ENCODE measurements at regions not wholly inside any gene's neighbourhood (a gene's known extent, or its start where the extent isn't known, plus 50 kb on each side); places are given as distances from the start of the nearest gene placed in this dataset.

DNA sequence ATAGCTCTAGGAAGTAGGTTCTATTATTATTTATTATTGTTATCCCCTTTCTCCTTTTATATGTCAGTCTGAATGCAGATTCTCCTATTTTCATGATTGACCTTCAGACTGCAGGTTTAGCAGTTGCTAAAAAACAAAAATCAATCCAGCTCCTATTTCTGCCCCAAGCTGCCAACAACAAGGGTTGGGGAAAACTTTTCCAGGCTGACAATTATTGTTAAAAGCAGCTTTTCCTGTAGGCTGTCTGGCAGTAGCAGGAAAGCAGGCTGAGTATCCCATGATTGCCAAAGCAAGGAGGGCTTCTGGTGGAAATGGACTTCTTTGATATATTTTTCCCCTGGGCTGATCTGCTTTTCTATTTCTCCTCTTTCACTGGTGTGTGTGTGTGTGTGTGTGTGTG lies 78.0 kb upstream of the CTLA4 start:
- Histone ChIP-seq H3K4me1 (ENCODE audit: control insufficient read depth, insufficient read depth, low read length) (peaks cover 38% of the 10 kb centered on the region), H3K36me3 (ENCODE audit: control insufficient read depth, insufficient read depth, low read length, severe bottlenecking) (no peaks in the 10 kb centered on the region), H3K4me3 (ENCODE audit: low read length) (no peak overlapping the region), H3K9ac (ENCODE audit: low read length) (peak overlapping the region; percentile 51), H3K9me3 (ENCODE audit: control insufficient read depth, low read length) (no peaks in the 10 kb centered on the region), H3K27me3 (replicated peaks; ENCODE audit: control insufficient read depth, insufficient read depth, low read length) (no peaks in the 10 kb centered on the region)
- DNase-seq (ENCODE audit: low read depth), result no peak

DNA sequence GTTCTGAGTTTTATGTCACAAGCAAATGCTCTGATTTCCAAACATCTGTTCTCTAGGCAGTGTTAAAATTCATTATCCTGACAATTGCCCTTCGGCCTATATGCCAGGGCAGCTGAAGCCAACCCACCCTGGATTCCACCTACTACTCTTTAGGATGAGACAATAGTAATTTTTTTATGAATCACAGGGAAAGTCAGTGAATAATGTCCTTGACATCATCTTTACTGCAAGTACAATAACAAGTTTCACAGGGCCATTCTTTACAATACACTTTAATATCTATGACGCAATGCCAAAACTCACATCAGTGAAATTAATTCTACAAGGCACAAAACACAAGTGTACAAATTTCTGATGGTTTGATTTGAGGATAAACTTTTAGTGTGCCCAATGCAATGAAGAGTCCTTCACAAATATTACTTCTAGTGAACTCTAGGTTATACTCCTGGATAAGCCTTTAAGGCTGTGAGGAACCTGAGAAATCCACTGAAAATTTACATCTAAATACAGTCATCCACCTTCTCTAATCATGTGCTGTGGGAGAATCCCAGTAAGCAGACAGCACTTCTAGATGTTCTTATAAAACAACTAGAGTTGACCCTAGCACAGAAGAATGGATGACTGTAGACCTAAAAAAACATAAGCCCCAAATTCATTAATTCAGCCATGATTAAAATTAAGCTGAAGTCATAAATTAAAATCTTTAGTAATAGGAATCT lies 77.3 kb upstream of the CTLA4 start:
- no peak overlapping the region for H3K9ac ChIP-seq (ENCODE audit: low read length)
- H3K4me3 ChIP-seq (ENCODE audit: low read length), result no peak overlapping the region
- peak; percentile 40 for DNase-seq (ENCODE audit: low read depth)
- no peaks in the 10 kb centered on the region for H3K9me3 ChIP-seq (ENCODE audit: control insufficient read depth, low read length)
- no peaks in the 10 kb centered on the region for H3K27me3 ChIP-seq (replicated peaks; ENCODE audit: control insufficient read depth, insufficient read depth, low read length)
- H3K36me3 ChIP-seq (ENCODE audit: control insufficient read depth, insufficient read depth, low read length, severe bottlenecking), result no peaks in the 10 kb centered on the region
- peaks cover 38% of the 10 kb centered on the region for H3K4me1 ChIP-seq (ENCODE audit: control insufficient read depth, insufficient read depth, low read length)

DNA sequence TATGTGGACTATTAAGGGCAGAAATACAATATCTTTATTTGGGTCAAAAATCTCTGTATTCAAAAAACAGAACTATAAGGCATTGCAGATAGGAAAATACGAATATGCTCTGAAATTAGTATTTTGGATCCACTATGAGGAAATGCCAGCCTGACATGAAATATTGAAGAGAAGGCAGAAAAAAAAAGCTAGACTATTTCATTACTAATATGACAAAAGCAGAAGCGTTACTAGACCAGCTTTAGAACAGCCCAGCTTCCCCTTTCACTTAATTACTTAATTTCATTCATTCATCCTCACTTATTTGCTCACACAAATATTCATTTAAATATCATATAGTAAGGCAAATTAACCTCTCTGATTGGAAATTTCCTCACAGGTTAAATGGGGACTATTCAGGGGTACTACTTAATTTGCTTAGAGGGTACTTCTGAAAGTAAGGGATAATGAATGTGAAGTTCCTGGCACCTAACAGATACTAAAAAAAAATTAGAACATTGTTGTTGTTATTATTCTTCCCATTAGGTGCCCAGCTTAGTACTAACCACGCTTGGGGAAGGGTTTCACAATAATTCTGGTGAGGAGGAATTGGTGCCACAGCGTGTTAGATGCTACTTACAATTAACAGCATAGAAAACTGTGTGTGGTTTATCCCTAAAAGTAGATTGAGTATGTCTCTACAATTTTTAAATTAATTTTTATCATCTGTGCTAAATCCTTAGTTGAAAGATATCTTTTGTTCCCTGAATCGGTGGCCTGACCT lies 71.1 kb upstream of the CTLA4 start:
- H3K9ac ChIP-seq (ENCODE audit: low read length), result no peak overlapping the region
- no peaks in the 10 kb centered on the region for H3K9me3 ChIP-seq (ENCODE audit: control insufficient read depth, low read length)
- no peaks in the 10 kb centered on the region for H3K27me3 ChIP-seq (replicated peaks; ENCODE audit: control insufficient read depth, insufficient read depth, low read length)
- no peak for DNase-seq (ENCODE audit: low read depth)
- H3K4me3 ChIP-seq (ENCODE audit: low read length), result no peak overlapping the region
- H3K36me3 ChIP-seq (ENCODE audit: control insufficient read depth, insufficient read depth, low read length, severe bottlenecking), result no peaks in the 10 kb centered on the region
- peaks cover 10% of the 10 kb centered on the region for H3K4me1 ChIP-seq (ENCODE audit: control insufficient read depth, insufficient read depth, low read length)

DNA sequence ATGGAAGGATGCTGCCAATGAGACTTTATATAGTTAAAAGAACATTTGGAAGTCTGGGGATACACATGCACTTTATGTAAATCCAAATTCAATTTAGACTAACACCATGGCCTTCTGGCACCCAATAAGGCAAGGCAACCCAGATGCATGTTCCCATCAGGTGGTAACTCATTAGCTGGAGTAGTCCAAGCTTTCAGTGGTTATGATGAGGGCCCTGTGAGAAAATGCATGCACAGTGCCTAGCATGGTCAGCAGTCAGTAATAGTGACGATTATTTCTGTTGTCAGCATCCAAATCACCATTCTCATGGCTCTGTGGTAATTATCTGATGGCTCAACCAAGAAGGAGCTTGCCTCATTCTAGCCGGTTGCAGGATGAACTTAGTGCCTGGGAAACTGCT lies 70.3 kb upstream of the CTLA4 start:
- DNase-seq (ENCODE audit: low read depth), result no peak
- Histone ChIP-seq H3K36me3 (ENCODE audit: control insufficient read depth, insufficient read depth, low read length, severe bottlenecking) (no peaks in the 10 kb centered on the region), H3K4me3 (ENCODE audit: low read length) (no peak overlapping the region), H3K9me3 (ENCODE audit: control insufficient read depth, low read length) (no peaks in the 10 kb centered on the region), H3K4me1 (ENCODE audit: control insufficient read depth, insufficient read depth, low read length) (peaks cover 15% of the 10 kb centered on the region), H3K27me3 (replicated peaks; ENCODE audit: control insufficient read depth, insufficient read depth, low read length) (no peaks in the 10 kb centered on the region), H3K9ac (ENCODE audit: low read length) (no peak overlapping the region)

DNA sequence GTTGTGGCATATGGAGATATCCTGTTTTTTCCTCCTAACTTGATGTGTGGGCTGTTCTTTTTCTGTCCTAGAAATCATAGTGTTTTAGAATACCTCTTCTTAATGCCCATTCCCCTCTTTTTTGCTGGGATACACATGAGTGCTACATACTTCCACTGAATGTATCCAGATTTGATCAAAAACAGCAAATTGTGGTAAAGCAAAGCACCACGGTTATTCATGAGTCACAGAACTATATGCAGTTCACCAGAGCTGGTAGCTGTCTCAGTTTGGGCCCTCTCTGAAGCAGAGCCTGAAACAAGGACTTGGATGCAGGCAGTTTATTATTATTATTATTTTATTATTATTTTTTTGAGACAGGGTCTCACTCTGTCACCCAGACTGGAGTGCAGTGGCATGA lies 69.9 kb upstream of the CTLA4 start:
- H3K36me3 ChIP-seq (ENCODE audit: control insufficient read depth, insufficient read depth, low read length, severe bottlenecking), result no peaks in the 10 kb centered on the region
- H3K4me3 ChIP-seq (ENCODE audit: low read length), result no peak overlapping the region
- H3K9ac ChIP-seq (ENCODE audit: low read length), result no peak overlapping the region
- H3K9me3 ChIP-seq (ENCODE audit: control insufficient read depth, low read length), result no peaks in the 10 kb centered on the region
- no peaks in the 10 kb centered on the region for H3K27me3 ChIP-seq (replicated peaks; ENCODE audit: control insufficient read depth, insufficient read depth, low read length)
- H3K4me1 ChIP-seq (ENCODE audit: control insufficient read depth, insufficient read depth, low read length), result peaks cover 19% of the 10 kb centered on the region
- peak; percentile 36 for DNase-seq (ENCODE audit: low read depth)

DNA sequence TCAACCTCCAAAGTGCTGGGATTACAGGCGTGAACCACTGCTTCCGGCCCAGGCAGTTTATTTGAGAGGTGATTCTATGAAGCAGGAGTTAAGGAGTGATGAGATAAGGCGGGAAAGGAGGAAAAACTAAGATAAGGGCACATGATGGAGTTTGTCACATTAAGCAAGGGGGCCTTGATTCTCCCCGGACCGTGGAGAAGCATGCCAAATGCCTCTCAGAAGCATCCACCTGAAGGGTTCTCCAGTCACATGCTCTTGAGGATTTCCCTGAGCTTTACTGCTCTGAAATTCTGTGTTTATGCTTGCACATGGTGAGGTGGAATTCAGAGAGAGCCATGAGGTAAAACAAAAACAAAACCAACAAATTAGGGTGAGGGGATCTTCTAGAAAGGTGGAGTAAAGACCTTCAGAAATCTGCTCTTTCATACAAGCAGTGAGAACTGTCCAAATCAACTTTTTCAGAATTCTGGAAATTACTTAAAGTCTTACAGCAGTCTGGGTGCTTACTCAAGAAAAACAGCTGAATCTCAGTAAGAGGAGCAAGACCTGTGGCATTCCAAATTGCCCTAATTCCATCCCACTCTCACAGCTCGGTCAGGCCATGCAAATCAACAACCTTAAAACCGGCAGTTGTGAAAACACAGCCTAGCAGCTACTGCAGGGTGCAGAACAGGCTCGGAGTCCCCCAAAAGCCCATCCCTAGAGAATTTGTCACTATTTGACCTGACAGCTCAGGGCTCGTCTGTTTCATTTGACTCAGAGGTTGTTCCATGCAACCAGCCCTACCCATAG lies 69.1 kb upstream of the CTLA4 start:
- DNase-seq (ENCODE audit: low read depth), result no peak
- Histone ChIP-seq H3K36me3 (ENCODE audit: control insufficient read depth, insufficient read depth, low read length, severe bottlenecking) (no peaks in the 10 kb centered on the region), H3K4me1 (ENCODE audit: control insufficient read depth, insufficient read depth, low read length) (peaks cover 27% of the 10 kb centered on the region), H3K9me3 (ENCODE audit: control insufficient read depth, low read length) (no peaks in the 10 kb centered on the region), H3K9ac (ENCODE audit: low read length) (no peak overlapping the region), H3K27me3 (replicated peaks; ENCODE audit: control insufficient read depth, insufficient read depth, low read length) (no peaks in the 10 kb centered on the region), H3K4me3 (ENCODE audit: low read length) (no peak overlapping the region)

DNA sequence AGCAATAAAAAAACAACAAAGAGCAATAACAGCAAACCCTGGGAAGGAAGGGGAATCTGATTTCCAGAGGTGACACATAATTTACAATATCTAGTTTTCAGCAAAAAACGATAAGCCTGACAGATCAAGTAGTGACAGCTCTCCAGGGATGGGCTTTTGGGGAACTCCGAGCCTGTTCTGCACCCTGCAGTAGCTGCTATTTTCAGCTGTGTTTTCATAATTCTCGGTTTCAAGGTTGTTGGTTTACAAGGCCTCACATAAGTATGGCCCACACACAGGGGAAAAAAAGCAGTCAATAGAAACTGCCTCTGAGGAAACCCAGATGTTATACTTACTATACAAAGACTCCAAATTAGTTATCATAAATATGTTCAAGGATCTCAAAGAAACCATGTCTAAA lies 67.7 kb upstream of the CTLA4 start:
- H3K9ac ChIP-seq (ENCODE audit: low read length), result no peak overlapping the region
- no peak for DNase-seq (ENCODE audit: low read depth)
- H3K36me3 ChIP-seq (ENCODE audit: control insufficient read depth, insufficient read depth, low read length, severe bottlenecking), result no peaks in the 10 kb centered on the region
- no peaks in the 10 kb centered on the region for H3K27me3 ChIP-seq (replicated peaks; ENCODE audit: control insufficient read depth, insufficient read depth, low read length)
- peaks cover 39% of the 10 kb centered on the region for H3K4me1 ChIP-seq (ENCODE audit: control insufficient read depth, insufficient read depth, low read length)
- no peaks in the 10 kb centered on the region for H3K9me3 ChIP-seq (ENCODE audit: control insufficient read depth, low read length)
- H3K4me3 ChIP-seq (ENCODE audit: low read length), result no peak overlapping the region

DNA sequence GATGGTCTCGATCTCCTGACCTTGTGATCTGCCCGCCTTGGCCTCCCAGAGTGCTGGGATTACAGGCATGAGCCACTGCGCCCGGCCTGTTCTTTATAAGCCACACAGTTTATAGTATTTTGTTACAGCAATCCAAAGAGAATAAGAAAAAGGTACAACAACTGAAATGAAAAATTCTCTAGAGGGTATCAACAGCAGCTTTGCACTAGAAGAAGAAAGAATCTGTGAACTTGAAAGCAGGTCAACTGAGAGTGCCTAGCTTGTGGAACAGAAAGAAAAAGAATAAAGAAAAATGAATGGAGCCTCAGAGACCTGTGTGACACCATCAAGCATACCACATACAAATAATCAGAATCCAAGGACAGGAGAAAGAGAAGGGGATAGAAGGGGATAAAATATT lies 66.8 kb upstream of the CTLA4 start:
- no peak for DNase-seq (ENCODE audit: low read depth)
- Histone ChIP-seq H3K27me3 (replicated peaks; ENCODE audit: control insufficient read depth, insufficient read depth, low read length) (no peaks in the 10 kb centered on the region), H3K9me3 (ENCODE audit: control insufficient read depth, low read length) (peaks cover 7% of the 10 kb centered on the region), H3K4me1 (ENCODE audit: control insufficient read depth, insufficient read depth, low read length) (peaks cover 39% of the 10 kb centered on the region), H3K4me3 (ENCODE audit: low read length) (no peak overlapping the region), H3K9ac (ENCODE audit: low read length) (no peak overlapping the region), H3K36me3 (ENCODE audit: control insufficient read depth, insufficient read depth, low read length, severe bottlenecking) (no peaks in the 10 kb centered on the region)

DNA sequence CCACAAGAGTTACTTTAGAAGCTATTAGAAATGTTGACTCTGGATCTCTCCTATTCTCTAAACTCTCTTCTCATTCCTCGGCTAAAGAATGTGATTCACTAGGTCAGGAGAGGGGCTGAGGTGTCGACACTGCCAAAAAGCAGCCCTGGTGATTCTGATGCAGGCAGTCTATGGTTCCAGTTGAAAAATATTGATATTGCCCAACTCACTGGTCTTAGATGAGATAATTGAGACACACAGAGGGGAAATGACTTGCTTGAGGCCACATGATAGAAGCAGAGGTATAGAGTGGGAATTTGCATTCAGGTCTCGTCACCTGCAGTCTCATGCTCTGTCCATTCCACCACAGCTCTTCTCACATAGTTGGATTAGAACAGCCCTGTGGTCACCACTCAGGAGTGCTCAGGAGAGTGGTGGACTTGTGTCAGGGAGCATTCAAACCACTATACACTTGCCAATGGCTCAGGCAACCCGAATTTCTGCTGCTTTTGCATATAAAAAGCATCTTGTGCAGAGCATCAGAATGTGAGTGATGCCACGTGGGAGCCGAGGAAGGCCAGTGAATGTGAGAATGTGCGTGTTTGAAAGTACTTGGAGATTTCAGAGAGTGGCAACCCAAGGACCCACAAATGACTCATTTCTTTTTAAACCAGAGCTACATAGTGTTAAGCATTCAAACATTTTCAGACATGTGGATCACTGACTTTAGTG lies 65.1 kb upstream of the CTLA4 start:
- H3K4me3 ChIP-seq (ENCODE audit: low read length), result no peak overlapping the region
- H3K9ac ChIP-seq (ENCODE audit: low read length), result no peak overlapping the region
- peaks cover 8% of the 10 kb centered on the region for H3K9me3 ChIP-seq (ENCODE audit: control insufficient read depth, low read length)
- peaks cover 33% of the 10 kb centered on the region for H3K4me1 ChIP-seq (ENCODE audit: control insufficient read depth, insufficient read depth, low read length)
- no peaks in the 10 kb centered on the region for H3K36me3 ChIP-seq (ENCODE audit: control insufficient read depth, insufficient read depth, low read length, severe bottlenecking)
- DNase-seq (ENCODE audit: low read depth), result peak; percentile 70
- no peaks in the 10 kb centered on the region for H3K27me3 ChIP-seq (replicated peaks; ENCODE audit: control insufficient read depth, insufficient read depth, low read length)

DNA sequence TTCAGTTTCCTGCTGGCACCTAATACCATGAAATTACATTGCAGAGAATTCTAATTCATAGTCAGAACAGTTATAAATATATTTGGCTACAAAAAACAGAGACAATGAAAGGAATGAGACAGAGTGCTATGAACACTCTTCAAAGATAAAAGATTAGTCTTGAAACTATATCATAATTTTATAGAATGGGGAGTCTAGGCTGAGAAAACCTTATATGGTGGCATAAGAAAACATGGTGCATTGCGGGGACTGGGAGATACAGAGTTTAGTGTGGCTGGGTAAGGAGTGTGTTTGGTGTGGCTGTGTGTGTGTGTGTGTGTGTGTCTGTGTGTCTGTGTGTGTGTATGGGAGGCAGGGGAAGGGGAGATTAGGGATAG lies 64.5 kb upstream of the CTLA4 start:
- Histone ChIP-seq H3K4me3 (ENCODE audit: low read length) (no peak overlapping the region), H3K9me3 (ENCODE audit: control insufficient read depth, low read length) (peaks cover 8% of the 10 kb centered on the region), H3K4me1 (ENCODE audit: control insufficient read depth, insufficient read depth, low read length) (peaks cover 36% of the 10 kb centered on the region), H3K9ac (ENCODE audit: low read length) (peak overlapping the region; percentile 64), H3K36me3 (ENCODE audit: control insufficient read depth, insufficient read depth, low read length, severe bottlenecking) (no peaks in the 10 kb centered on the region), H3K27me3 (replicated peaks; ENCODE audit: control insufficient read depth, insufficient read depth, low read length) (no peaks in the 10 kb centered on the region)
- DNase-seq (ENCODE audit: low read depth), result no peak

DNA sequence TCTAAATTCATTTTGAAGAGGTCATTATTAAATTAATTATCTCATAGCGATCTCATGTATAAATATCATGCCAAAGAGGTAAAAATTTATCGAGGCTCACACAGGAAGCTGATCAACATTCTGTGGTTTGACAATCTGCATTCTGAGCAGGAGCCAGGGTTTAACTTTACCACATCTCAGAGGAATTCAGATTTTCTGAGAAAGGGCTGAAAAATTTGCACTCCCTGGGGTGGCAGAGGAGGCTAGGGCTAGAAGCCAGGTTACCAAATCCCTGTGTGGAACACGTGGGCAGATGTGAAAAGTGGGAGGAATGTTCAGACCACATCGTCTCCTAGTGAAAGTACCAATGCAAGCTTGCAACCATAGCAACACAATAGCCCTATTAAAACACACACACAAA lies 63.5 kb upstream of the CTLA4 start:
- Histone ChIP-seq H3K27me3 (replicated peaks; ENCODE audit: control insufficient read depth, insufficient read depth, low read length) (no peaks in the 10 kb centered on the region), H3K4me3 (ENCODE audit: low read length) (peak overlapping the region; percentile 48), H3K9ac (ENCODE audit: low read length) (peak overlapping the region; percentile 64), H3K36me3 (ENCODE audit: control insufficient read depth, insufficient read depth, low read length, severe bottlenecking) (no peaks in the 10 kb centered on the region), H3K4me1 (ENCODE audit: control insufficient read depth, insufficient read depth, low read length) (peaks cover 43% of the 10 kb centered on the region), H3K9me3 (ENCODE audit: control insufficient read depth, low read length) (peaks cover 8% of the 10 kb centered on the region)
- DNase-seq (ENCODE audit: low read depth), result peak; percentile 95

Data from adipocyte (in vitro differentiated cells).